Pons (tissue), 1 donor: ENCODE measurements at regions not wholly inside any gene's neighbourhood (a gene's known extent, or its start where the extent isn't known, plus 50 kb on each side); places are given as distances from the start of the nearest gene placed in this dataset.

ENCODE experiments used
- DNase-seq: peaks from one replicate; pipeline ENCODE4 v3.0.0-alpha.2; 2016; ENCODE audit warnings: low spot score

GRCh38 chr13:103133556-103133955 is 67.3 kb upstream of the SLC10A2 start:
- no peak for DNase-seq

- no peak for DNase-seq
These were observed 64.5 kb upstream of the SLC10A2 start for GRCh38 chr13:103130681-103131210.

DNA sequence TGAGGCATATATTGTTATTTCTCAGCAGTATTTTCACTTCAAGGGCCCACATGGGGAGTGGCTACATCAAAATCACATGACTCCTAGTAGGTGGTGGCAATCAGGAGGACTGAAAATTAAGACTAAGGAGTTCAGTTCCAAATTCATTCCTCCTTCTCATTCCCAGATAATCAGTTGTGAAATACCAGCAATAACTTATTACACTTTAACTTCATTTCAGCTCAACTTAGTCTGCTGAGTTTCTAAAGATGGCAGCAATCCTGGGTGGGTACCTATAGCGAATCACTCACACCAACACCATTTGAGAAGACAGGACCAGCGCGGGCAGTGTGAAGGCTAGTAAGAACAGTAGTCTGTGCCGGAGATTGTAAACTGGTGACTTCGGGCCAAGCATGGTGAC is 63.9 kb upstream of the SLC10A2 start:
- no peak for DNase-seq
